ENCODE measurements at regions not wholly inside any gene's neighbourhood (a gene's known extent, or its start where the extent isn't known, plus 50 kb on each side); places are given as distances from the start of the nearest gene placed in this dataset.

DNA sequence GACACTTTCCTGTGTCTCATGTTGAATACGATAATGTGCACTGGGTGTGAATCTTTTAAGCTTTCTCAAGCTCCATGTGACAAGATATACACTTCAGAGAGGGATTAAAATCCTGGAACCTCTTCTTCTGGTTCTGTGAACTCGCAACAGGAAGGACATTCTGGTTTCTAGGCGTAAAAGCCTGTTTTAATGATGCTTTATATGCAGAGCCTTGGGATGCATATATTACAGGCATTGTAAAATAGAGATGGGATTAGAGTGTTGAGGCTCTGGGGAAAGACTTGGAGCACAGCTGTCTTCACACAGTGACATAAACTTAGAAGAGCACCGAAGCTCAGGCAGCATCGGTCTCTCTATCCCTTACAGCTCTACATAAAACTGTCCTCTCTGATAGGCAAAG is 107.7 kb upstream of the SV2C start:
- Mint-ChIP-seq H3K4me3 (no peak overlapping the region), H3K27me3 (peaks cover 7% of the 10 kb centered on the region), H3K9me3 (no peaks in the 10 kb centered on the region), H3K36me3 (ENCODE audit: low read depth) (no peaks in the 10 kb centered on the region), H3K4me1 (no peaks in the 10 kb centered on the region), H3K27ac (no peak overlapping the region)
- no peak for DNase-seq
- ChIA-PET POLR2A (no interaction called here), CTCF (no interaction called here)

DNA sequence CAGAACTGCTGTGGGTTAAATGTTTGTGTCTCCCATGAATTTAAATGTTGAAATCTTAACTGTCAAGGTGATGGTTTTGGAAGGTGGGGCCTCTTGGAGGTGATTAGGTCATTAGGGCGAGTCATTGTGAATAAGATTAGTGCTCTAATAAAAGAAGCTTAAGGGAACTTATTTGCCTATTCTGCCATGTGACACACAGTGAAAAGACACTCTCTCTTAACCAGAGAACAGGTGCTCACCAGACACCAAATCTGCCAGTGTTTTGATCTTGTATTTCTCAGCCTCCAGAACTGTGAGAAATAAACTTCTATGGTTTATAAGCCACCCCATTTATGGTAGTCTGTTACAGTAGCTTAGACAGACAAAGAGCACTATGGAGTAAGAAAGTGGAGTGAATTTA is 117.9 kb upstream of the SV2C start:
- ChIA-PET CTCF (no interaction called here), POLR2A (no interaction called here)
- no peaks in the 10 kb centered on the region for H3K4me1 Mint-ChIP-seq
- peaks cover 20% of the 10 kb centered on the region for H3K27me3 Mint-ChIP-seq
- H3K27ac Mint-ChIP-seq = no peak overlapping the region
- no peaks in the 10 kb centered on the region for H3K36me3 Mint-ChIP-seq (ENCODE audit: low read depth)
- H3K4me3 Mint-ChIP-seq = no peak overlapping the region
- H3K9me3 Mint-ChIP-seq = peaks cover 11% of the 10 kb centered on the region
- DNase-seq = no peak

DNA sequence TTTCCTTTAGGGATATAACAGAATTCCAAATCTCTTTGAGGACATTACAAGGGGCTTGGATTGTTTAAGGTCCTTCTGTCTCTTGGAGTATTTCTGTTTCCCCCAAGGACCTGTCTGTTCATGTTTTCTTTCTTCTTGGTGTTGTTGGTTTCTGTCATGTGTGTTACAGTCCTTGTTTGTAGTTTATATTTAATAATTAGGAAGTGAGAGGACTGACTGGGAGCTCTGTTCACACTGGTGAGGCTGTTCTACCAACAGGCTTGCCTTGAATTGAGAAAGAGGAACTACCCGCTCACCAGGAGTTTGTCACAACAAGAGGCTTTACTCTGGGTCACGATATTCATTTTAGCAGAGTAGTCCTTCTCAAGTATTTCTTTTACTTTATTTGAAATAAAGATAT is 119.2 kb upstream of the SV2C start:
- Mint-ChIP-seq H3K27me3 (peaks cover 24% of the 10 kb centered on the region), H3K27ac (no peak overlapping the region), H3K4me1 (no peaks in the 10 kb centered on the region), H3K4me3 (no peak overlapping the region), H3K9me3 (peaks cover 3% of the 10 kb centered on the region), H3K36me3 (ENCODE audit: low read depth) (no peaks in the 10 kb centered on the region)
- ChIA-PET POLR2A (no interaction called here), CTCF (no interaction called here)
- no peak for DNase-seq

DNA sequence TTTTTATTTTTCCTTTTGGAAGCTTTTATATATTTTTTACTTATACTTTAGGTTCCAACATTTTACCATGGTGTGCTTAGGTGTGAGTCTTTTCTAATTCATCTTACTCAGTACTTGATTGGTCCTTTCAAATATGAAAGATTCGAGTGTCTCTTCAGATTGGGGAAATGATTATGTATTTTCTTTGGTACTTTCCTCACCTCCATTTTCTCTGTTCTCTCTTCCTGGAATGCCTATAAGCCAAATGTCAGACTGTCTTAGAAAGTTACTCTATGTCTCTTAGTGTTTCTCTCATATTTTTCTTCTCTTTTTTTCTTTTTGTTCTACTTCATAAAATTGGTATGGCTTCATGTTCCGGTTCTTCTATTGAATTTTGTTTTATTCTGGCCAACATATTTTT is 119.6 kb upstream of the SV2C start:
- Mint-ChIP-seq H3K36me3 (ENCODE audit: low read depth) (no peaks in the 10 kb centered on the region), H3K4me3 (no peak overlapping the region), H3K4me1 (no peaks in the 10 kb centered on the region), H3K27ac (no peak overlapping the region), H3K27me3 (peaks cover 25% of the 10 kb centered on the region), H3K9me3 (peaks cover 2% of the 10 kb centered on the region)
- no peak for DNase-seq
- CTCF ChIA-PET = no interaction called here
- POLR2A ChIA-PET = no interaction called here

DNA sequence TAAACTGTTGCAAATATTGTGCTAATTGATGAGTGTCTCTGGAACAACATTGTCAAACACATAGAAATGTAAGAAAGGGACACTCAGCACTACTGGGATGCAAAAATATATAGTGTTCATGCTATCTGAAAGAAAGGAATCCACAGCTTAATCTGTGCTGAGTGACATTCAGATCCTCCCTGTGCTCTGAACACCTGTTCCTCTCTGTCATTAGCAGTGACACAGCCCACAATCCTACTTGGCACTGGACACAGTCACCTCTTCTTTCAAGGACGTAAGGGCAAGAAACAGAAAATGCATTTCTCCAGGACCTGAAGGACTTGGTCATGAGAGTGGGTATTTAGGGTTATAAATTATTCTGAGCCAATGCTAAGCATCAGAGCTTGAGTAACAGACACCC is 121.4 kb upstream of the SV2C start:
- Mint-ChIP-seq H3K9me3 (no peaks in the 10 kb centered on the region), H3K27me3 (peaks cover 26% of the 10 kb centered on the region), H3K36me3 (ENCODE audit: low read depth) (no peaks in the 10 kb centered on the region), H3K27ac (no peak overlapping the region), H3K4me1 (no peaks in the 10 kb centered on the region), H3K4me3 (no peak overlapping the region)
- CTCF ChIA-PET = no interaction called here
- POLR2A ChIA-PET = no interaction called here
- DNase-seq = no peak

DNA sequence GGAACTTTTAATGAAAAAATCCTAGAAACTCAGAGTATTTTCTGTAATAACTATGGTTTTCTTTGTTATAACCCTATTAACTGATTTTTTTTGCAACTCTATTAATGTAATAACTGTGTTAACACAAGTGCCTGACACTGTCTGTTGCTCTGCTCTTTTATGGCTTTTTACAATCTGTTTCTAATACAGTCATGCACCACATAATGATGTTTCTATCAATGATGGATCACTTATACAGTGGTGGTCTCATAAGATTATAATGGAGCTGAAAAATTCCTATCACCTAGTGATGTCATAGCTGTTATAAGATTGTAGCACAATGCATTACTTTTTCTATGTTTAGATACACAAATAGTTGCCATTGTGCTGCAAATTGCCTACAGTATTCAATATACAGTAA is 123.1 kb upstream of the SV2C start:
- H3K4me3 Mint-ChIP-seq = no peak overlapping the region
- H3K36me3 Mint-ChIP-seq (ENCODE audit: low read depth) = no peaks in the 10 kb centered on the region
- H3K9me3 Mint-ChIP-seq = no peaks in the 10 kb centered on the region
- H3K27me3 Mint-ChIP-seq = peaks cover 20% of the 10 kb centered on the region
- CTCF ChIA-PET = no interaction called here
- no peaks in the 10 kb centered on the region for H3K4me1 Mint-ChIP-seq
- H3K27ac Mint-ChIP-seq = no peak overlapping the region
- POLR2A ChIA-PET = no interaction called here
- DNase-seq = no peak

DNA sequence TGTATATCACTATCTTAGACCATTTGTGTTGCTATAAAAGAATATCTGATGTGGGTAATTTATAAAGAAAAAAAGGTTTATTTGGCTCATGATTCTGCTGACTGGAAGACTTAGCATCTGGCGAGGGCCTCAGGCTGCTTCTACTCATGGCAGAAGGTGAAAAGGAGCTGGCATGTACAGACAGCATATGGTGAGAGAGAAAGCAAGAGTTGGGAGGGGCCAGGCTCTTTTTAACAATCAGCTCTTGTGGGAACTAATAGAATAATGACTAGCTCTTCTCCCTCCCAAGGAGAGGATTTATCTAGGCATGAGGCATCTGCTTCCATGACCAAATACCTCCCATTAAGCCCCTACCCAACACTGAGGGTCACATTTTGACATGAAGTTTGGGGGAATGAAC is 130.2 kb upstream of the SV2C start:
- H3K36me3 Mint-ChIP-seq (ENCODE audit: low read depth) = no peaks in the 10 kb centered on the region
- no peaks in the 10 kb centered on the region for H3K9me3 Mint-ChIP-seq
- no peak for DNase-seq
- H3K4me1 Mint-ChIP-seq = no peaks in the 10 kb centered on the region
- no peak overlapping the region for H3K27ac Mint-ChIP-seq
- H3K27me3 Mint-ChIP-seq = peaks cover 6% of the 10 kb centered on the region
- no peak overlapping the region for H3K4me3 Mint-ChIP-seq
- ChIA-PET POLR2A (no interaction called here), CTCF (no interaction called here)

DNA sequence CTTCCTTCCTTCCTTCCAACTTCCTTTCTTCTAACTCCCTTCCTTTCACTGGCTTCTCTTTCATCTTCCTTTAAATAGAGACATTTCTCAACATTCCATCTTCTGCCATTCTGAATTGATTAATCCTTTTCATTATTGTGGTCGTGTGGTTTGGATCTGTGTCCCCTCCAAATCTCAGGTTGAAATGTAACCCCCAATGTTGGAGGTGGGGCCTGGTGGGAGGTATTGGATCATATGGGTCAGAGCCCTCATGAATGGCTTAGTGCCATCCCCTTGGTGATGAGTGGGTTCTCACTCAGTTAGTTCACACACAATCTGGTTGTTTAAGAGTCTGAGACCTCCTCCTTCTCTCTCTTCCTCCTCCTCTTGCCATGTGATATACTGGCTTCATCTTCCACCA is 130.9 kb upstream of the SV2C start:
- POLR2A ChIA-PET = no interaction called here
- CTCF ChIA-PET = no interaction called here
- H3K36me3 Mint-ChIP-seq (ENCODE audit: low read depth) = no peaks in the 10 kb centered on the region

DNA sequence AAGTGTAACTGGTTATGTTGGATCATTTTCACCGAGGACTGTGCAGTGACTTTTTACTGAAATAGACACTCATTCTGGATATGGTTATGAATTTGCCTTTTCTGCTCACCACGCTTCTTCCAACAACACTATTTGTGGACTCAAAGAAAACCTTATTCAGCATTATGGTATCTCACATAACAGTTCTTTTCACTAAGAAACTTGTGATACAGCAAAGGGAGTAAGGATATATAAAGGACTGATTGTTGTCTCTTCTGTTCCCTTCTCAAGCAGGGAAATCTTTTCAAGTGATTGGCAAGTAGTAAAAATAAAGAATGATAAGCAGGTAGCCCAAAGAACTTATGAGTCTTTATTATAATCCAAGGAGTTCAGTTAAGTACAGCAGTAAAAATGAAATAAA is 131.5 kb upstream of the SV2C start:
- no peaks in the 10 kb centered on the region for H3K36me3 Mint-ChIP-seq (ENCODE audit: low read depth)
- no peaks in the 10 kb centered on the region for H3K4me1 Mint-ChIP-seq

More for the DNA sequence above, 130.9 kb upstream of the SV2C start:
- Mint-ChIP-seq H3K27me3 (peaks cover 6% of the 10 kb centered on the region), H3K27ac (no peak overlapping the region), H3K4me3 (no peak overlapping the region), H3K4me1 (no peaks in the 10 kb centered on the region), H3K9me3 (no peaks in the 10 kb centered on the region)
- DNase-seq = no peak

DNA sequence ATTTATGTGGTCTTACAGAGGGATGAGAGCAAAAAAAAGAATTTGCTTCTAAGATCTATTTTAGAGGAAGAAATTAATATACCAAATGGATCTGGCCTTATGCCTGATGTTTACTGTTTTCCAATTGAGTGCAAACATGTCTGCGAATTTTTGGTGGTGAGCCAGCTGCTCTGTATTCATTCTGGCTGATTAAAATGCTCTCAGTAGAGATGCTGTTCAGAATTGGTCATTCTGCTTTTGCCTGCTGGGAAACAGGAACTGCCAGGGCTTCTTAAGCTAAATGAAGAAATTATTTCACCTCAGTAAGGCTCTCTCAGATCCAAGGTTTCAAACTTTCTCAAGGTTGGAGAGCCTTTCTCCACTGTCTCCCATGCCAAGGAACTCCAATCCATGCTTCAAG is 132.0 kb upstream of the SV2C start:
- ChIA-PET CTCF (interaction anchor here (0.6 kb wide), 1 partner anchor 313 kb away, joined by 4 read pairs; no protein-coding TSS in a partner anchor), POLR2A (no interaction called here)
- DNase-seq = no peak
- Mint-ChIP-seq H3K4me3 (no peak overlapping the region), H3K4me1 (no peaks in the 10 kb centered on the region), H3K9me3 (no peaks in the 10 kb centered on the region), H3K36me3 (ENCODE audit: low read depth) (no peaks in the 10 kb centered on the region), H3K27ac (no peak overlapping the region), H3K27me3 (peaks cover 6% of the 10 kb centered on the region)

More for the DNA sequence above, 131.5 kb upstream of the SV2C start:
- Mint-ChIP-seq H3K9me3 (no peaks in the 10 kb centered on the region), H3K27me3 (peaks cover 6% of the 10 kb centered on the region), H3K4me3 (no peak overlapping the region), H3K27ac (no peak overlapping the region)
- DNase-seq = no peak
- POLR2A ChIA-PET = no interaction called here
- CTCF ChIA-PET = no interaction called here

DNA sequence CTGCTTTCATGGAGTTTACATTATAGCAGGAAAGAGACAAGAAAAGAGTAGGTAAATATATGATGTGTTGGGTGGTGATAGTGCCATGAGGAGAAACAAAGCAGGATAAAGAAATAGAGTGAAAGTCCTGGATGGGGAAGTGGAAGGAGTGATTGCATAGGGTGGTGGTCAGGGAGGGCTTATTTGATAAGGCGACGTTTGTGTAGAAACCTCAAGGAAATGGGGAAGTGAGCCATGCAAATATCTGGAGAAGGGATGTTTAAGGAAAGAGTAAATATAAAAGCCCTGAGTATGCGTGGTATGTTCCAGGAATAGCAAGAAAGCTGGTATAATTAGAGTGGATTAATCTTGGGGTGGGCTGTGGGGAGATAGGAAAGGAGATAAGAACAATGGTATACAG is 134.7 kb upstream of the SV2C start:
- Mint-ChIP-seq H3K4me1 (no peaks in the 10 kb centered on the region), H3K27me3 (peaks cover 9% of the 10 kb centered on the region), H3K27ac (no peak overlapping the region), H3K4me3 (no peak overlapping the region), H3K36me3 (ENCODE audit: low read depth) (no peaks in the 10 kb centered on the region), H3K9me3 (no peaks in the 10 kb centered on the region)
- ChIA-PET CTCF (no interaction called here), POLR2A (no interaction called here)
- DNase-seq = no peak

DNA sequence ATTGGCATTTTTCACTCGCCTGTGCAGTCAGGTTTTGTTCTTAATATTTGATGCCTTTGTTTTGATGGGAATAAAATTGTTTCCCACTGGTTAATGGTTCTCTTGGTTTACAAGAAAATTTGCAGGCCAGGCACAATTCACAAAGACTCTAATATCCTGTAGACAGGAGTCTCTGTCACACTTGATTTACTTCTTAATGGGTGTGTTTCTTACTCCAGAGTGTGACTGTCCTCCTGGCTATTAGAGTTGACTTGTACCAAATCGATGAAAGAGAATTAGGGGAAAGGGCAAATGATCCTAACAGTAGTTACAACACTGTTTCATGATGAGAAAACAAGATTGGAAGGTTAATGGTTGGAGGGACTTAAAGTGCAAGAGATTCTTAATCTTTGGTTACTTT is 142.8 kb upstream of the SV2C start:
- no peak overlapping the region for H3K27ac Mint-ChIP-seq

DNA sequence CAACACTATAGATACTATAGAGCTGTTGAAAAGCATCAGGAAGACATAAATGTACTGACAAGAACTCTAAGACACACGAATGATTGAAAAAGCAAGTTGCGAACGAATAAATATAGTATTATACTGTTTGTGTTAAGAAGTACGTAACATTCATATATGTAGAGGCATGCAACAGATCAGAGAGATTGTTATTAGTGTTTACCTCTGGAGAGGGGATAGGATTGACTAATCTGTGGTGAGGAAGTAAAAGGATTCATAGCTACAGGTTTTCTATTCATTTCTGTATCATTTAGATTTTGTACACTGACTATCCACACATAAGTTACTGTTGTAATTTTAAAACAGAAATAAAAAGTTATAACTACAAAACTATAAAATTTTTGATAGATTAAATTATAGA is 147.6 kb upstream of the SV2C start:
- H3K27me3 Mint-ChIP-seq = peaks cover 12% of the 10 kb centered on the region
- H3K9me3 Mint-ChIP-seq = no peaks in the 10 kb centered on the region
- H3K36me3 Mint-ChIP-seq (ENCODE audit: low read depth) = no peaks in the 10 kb centered on the region
- ChIA-PET POLR2A (no interaction called here), CTCF (no interaction called here)
- no peak overlapping the region for H3K4me3 Mint-ChIP-seq
- no peak for DNase-seq
- no peaks in the 10 kb centered on the region for H3K4me1 Mint-ChIP-seq
- no peak overlapping the region for H3K27ac Mint-ChIP-seq

More for the DNA sequence above, 142.8 kb upstream of the SV2C start:
- ChIA-PET CTCF (no interaction called here), POLR2A (no interaction called here)
- Mint-ChIP-seq H3K9me3 (no peaks in the 10 kb centered on the region), H3K27me3 (peaks cover 11% of the 10 kb centered on the region), H3K36me3 (ENCODE audit: low read depth) (no peaks in the 10 kb centered on the region), H3K4me1 (no peaks in the 10 kb centered on the region), H3K4me3 (no peak overlapping the region)
- no peak for DNase-seq

DNA sequence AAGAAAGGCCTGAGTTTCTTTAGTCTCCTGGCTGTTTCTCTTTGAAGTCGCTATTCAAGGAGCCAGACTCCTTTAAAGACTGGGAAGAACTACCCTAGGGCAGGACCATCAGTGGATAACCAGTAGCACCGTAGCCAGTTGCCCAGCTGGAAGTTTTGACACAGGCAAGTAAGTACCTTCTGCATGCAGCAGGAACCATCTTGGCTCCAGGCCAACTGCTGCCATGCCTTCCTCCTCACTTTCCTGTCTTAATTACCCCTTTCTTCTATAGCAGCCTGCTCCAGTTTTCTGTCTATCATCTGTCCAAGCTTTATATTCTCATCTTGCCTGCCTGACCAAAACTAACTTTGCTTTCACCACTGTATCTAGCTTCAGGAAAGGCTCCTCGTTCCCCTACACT is 149.7 kb upstream of the SV2C start:
- DNase-seq = no peak
- Mint-ChIP-seq H3K9me3 (no peaks in the 10 kb centered on the region), H3K27me3 (peaks cover 18% of the 10 kb centered on the region), H3K36me3 (ENCODE audit: low read depth) (no peaks in the 10 kb centered on the region), H3K27ac (no peak overlapping the region), H3K4me1 (no peaks in the 10 kb centered on the region), H3K4me3 (no peak overlapping the region)
- ChIA-PET POLR2A (no interaction called here), CTCF (no interaction called here)

DNA sequence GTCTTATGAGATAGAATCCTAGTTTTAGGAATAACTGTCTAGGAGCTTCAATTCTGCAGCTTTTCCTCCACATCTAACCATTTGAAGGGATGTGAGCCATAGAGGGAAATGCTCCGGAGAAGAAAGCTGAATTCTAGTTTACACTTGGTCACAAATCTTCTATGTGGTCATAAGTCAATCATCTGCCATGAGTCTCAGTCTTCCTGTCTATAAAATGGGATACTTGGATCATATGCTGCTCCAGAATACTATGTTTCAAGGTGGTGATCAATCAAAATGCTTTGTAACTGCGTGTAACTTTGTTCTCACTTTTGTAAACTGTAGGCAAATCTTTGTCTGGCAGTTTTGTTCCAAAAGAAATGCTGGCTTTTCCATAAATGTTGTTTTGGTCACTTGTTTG is 152.0 kb upstream of the SV2C start:
- Mint-ChIP-seq H3K27ac (no peak overlapping the region), H3K4me1 (no peaks in the 10 kb centered on the region), H3K4me3 (no peak overlapping the region), H3K27me3 (peaks cover 20% of the 10 kb centered on the region), H3K36me3 (ENCODE audit: low read depth) (no peaks in the 10 kb centered on the region), H3K9me3 (no peaks in the 10 kb centered on the region)
- ChIA-PET POLR2A (no interaction called here), CTCF (no interaction called here)
- DNase-seq = no peak

Measured in activated CD4-positive, alpha-beta T cell treated with anti-CD3 and anti-CD28 coated beads, Interleukin-2, amount 10 ng/mL, durations not matched to agents 7 days and 5 days (primary cell).